HCT116 (cell line): ENCODE measurements at regions not wholly inside any gene's neighbourhood (a gene's known extent, or its start where the extent isn't known, plus 50 kb on each side); places are given as distances from the start of the nearest gene placed in this dataset.

Source experiments
- EZH2 ChIP-seq: fragments of 200-600 bp; sonication (generic); IDR thresholded peaks from 2 replicates; pipeline ENCODE4 v1.6.1; 2017; ENCODE audit warnings: antibody characterized with exemption, mixed run types
- EZH2phosphoT487 ChIP-seq: fragments of 200-600 bp; IDR thresholded peaks from 2 replicates; pipeline ENCODE4 v1.6.1; 2018; ENCODE audit warnings: antibody characterized with exemption, borderline replicate concordance
- FOSL1 ChIP-seq: IDR thresholded peaks from 2 replicates; pipeline ENCODE4 v1.6.1; 2012; ENCODE audit warnings: low read depth
- POLR2A ChIP-seq: IDR thresholded peaks from 2 replicates; pipeline ENCODE4 v1.7.0; 2011; ENCODE audit warnings: borderline replicate concordance; ENCODE audit not compliant: insufficient read depth, insufficient read length; ENCODE audit errors: extremely low read depth
- POLR2AphosphoS5 ChIP-seq: IDR thresholded peaks from 2 replicates; pipeline ENCODE4 v1.6.1; 2011; ENCODE audit warnings: mild to moderate bottlenecking, low read depth, low read length, moderate library complexity
- SIN3A ChIP-seq: IDR thresholded peaks from 2 replicates; pipeline ENCODE4 v1.6.1; 2012; ENCODE audit warnings: low read depth
- SP1 ChIP-seq: IDR thresholded peaks from 2 replicates; pipeline ENCODE4 v1.6.1; 2012; ENCODE audit warnings: low read depth
- ZNF274 ChIP-seq: fragments of 200-500 bp; sonication (Bioruptor generic); IDR thresholded peaks from 2 replicates; pipeline ENCODE4 v1.6.1; 2014; ENCODE audit warnings: mild to moderate bottlenecking, low read depth, low read length, inconsistent platforms
- TF ChIP-seq, protein P1 (sequence below), 3 experiments: fragments of 200-600 bp in 1 of 3; sonication (generic) in 1 of 3; IDR thresholded peaks in 2 of 3; conservative IDR thresholded peaks in 1 of 3; 2 replicates each; pipeline ENCODE4 v1.5.1; 2012 to 2017; ENCODE audit warnings: low read depth in 2 of 3, low read length in 2 of 3, antibody characterized with exemption in 1 of 3, borderline replicate concordance in 1 of 3, control low read depth in 1 of 3, mild to moderate bottlenecking in 1 of 3, mixed read lengths in 1 of 3, mixed run types in 1 of 3, moderate library complexity in 1 of 3; ENCODE audit not compliant: insufficient read depth in 1 of 3
- TF ChIP-seq, protein P2 (sequence below): IDR thresholded peaks from 2 replicates; pipeline ENCODE4 v1.6.1; 2011; ENCODE audit warnings: mild to moderate bottlenecking, low read length, moderate library complexity; ENCODE audit not compliant: insufficient replicate concordance; ENCODE audit errors: extremely low read depth
- TF ChIP-seq, protein P3 (sequence below): IDR thresholded peaks from 2 replicates; pipeline ENCODE4 v1.6.1; 2012

DNA sequence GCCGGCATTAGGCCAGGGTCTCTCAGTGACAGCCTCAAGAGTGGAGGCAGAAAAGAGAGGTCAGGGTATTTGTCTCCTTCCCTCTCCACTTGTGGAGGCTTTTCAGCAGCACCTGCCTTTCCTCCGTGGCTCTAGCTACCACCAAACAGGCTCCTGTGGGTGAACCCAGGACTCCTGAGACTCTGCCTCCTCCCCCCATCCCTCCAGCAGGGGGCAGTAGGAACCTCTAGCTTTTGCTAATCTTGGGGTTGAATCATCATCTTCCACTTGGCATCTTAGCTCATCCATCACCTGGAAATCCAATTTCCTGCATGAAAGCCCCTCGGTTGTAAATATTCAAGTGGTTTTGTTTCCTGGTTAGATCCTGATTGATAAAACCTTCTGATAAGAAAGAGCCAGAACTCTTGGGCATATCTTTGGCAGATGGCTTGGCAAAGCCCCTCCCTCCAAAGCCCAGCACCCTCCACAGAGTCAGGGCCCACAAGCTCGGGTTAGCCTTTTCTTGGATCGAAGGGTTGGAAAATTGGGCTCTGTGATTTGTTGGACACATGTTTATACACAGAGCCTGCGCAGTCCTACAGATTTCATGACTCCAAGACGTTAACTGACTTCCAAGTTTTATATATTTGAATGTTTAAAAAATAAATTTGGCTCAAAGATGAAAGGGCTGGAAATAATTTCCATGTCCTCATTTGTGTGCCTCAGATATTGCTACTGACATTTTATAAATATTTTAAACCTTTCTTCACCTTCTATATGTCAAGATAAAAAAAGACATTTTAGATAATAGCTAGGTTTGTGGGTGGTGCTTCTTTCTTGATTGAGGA is 322.1 kb downstream of the MAP2K4 start:
- TF ChIP-seq, protein P1, sequence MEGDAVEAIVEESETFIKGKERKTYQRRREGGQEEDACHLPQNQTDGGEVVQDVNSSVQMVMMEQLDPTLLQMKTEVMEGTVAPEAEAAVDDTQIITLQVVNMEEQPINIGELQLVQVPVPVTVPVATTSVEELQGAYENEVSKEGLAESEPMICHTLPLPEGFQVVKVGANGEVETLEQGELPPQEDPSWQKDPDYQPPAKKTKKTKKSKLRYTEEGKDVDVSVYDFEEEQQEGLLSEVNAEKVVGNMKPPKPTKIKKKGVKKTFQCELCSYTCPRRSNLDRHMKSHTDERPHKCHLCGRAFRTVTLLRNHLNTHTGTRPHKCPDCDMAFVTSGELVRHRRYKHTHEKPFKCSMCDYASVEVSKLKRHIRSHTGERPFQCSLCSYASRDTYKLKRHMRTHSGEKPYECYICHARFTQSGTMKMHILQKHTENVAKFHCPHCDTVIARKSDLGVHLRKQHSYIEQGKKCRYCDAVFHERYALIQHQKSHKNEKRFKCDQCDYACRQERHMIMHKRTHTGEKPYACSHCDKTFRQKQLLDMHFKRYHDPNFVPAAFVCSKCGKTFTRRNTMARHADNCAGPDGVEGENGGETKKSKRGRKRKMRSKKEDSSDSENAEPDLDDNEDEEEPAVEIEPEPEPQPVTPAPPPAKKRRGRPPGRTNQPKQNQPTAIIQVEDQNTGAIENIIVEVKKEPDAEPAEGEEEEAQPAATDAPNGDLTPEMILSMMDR (IDR thresholded peaks at IDR 0.05 in 2 of 3, conservative IDR thresholded peaks at IDR 0.05 in 1 of 3; ENCODE audit: borderline replicate concordance in 1 of 3, insufficient read depth in 1 of 3, low read depth in 2 of 3, low read length in 2 of 3), result peak; percentile 22 to 85 (median 71); a peak in 5 of 6 replicates
- TF ChIP-seq POLR2A, result no peak
- TF ChIP-seq EZH2phosphoT487, result no peak
- no peak for TF ChIP-seq FOSL1
- TF ChIP-seq POLR2AphosphoS5, result no peak
- no peak for TF ChIP-seq EZH2
- TF ChIP-seq, protein P2, sequence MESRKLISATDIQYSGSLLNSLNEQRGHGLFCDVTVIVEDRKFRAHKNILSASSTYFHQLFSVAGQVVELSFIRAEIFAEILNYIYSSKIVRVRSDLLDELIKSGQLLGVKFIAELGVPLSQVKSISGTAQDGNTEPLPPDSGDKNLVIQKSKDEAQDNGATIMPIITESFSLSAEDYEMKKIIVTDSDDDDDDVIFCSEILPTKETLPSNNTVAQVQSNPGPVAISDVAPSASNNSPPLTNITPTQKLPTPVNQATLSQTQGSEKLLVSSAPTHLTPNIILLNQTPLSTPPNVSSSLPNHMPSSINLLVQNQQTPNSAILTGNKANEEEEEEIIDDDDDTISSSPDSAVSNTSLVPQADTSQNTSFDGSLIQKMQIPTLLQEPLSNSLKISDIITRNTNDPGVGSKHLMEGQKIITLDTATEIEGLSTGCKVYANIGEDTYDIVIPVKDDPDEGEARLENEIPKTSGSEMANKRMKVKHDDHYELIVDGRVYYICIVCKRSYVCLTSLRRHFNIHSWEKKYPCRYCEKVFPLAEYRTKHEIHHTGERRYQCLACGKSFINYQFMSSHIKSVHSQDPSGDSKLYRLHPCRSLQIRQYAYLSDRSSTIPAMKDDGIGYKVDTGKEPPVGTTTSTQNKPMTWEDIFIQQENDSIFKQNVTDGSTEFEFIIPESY, result no peak
- TF ChIP-seq SP1, result no peak
- no peak for TF ChIP-seq ZNF274
- TF ChIP-seq, protein P3, sequence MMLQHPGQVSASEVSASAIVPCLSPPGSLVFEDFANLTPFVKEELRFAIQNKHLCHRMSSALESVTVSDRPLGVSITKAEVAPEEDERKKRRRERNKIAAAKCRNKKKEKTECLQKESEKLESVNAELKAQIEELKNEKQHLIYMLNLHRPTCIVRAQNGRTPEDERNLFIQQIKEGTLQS, result no peak
- TF ChIP-seq SIN3A, result no peak
